ENCODE measurements at regions not wholly inside any gene's neighbourhood (a gene's known extent, or its start where the extent isn't known, plus 50 kb on each side); places are given as distances from the start of the nearest gene placed in this dataset.

DNA sequence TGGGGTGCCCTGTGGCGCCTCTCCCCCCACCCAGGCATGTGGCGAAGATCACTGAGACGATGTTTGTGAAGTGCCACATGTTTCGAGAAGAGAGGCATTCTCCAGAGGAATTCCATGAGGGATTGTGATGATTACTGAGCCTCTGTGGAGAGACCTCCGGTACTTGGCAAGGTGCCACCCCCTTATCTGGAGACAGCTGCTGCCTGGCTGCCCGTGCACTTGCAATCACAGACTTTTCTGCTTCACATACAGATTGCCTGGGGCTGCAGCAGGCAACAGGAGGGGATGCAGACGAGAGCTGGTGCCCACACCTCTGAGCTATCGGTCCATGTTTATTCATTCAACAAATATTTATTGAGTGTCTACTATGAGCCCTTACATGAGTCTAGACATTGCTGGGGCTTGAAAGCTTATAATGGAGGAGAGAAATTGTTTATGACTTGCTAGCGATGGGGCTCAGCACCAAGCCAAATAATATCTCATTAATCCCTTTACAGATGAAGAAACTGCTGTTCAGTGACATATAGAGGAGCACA lies 317.2 kb upstream of the ZFHX3 start:
- no peak for TF ChIP-seq GATAD1 (CRISPR knock-in tag; IDR thresholded peaks at IDR 0.05)
- TF ChIP-seq, protein P1, sequence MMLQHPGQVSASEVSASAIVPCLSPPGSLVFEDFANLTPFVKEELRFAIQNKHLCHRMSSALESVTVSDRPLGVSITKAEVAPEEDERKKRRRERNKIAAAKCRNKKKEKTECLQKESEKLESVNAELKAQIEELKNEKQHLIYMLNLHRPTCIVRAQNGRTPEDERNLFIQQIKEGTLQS (CRISPR knock-in tag; IDR thresholded peaks at IDR 0.05): no peak

All from HepG2 (cell line).